OCI-LY3 (cell line): ENCODE measurements at regions not wholly inside any gene's neighbourhood (a gene's known extent, or its start where the extent isn't known, plus 50 kb on each side); places are given as distances from the start of the nearest gene placed in this dataset.

ENCODE experiments used
- CTCF ChIP-seq: fragments of 200-600, 300-600 bp; sonication (generic); IDR thresholded peaks from 2 replicates; pipeline ENCODE4 v1.5.1; 2014; ENCODE audit warnings: antibody characterized with exemption, low read length, low read depth
- EZH2phosphoT487 ChIP-seq: fragments of 200-600 bp; shearing (Covaris generic); IDR thresholded peaks from 2 replicates; pipeline ENCODE4 v1.6.1; 2018; ENCODE audit warnings: antibody characterized with exemption, mixed run types, low read depth

GRCh38 chr6:84583784-84584183, 180.6 kb downstream of the TBX18 start:
- no peak for TF ChIP-seq CTCF
- no peak for TF ChIP-seq EZH2phosphoT487
